DOHH2 (cell line): ENCODE measurements at regions not wholly inside any gene's neighbourhood (a gene's known extent, or its start where the extent isn't known, plus 50 kb on each side); places are given as distances from the start of the nearest gene placed in this dataset.
"Not testable (repeated sequence)": the region's sequence is repeated elsewhere in the genome, so short reads cannot be mapped to it uniquely, and the experiment has no call there.

Source experiments
- H3F3A ChIP-seq: fragments of 200-600 bp; sonication (generic), shearing (Covaris generic); 2 replicates; pipeline ENCODE4 v1.6.0; 2016; ENCODE audit warnings: antibody characterized with exemption, mild to moderate bottlenecking; ENCODE audit not compliant: control insufficient read depth, insufficient read depth
- H3K27ac ChIP-seq: fragments of 200-600 bp; sonication (generic); 2 replicates; pipeline ENCODE4 v1.5.1; 2014; ENCODE audit warnings: low read depth, mild to moderate bottlenecking, low read length, moderate library complexity
- H3K27me3 ChIP-seq: fragments of 200-600 bp; sonication (generic); 2 replicates; pipeline ENCODE4 v1.6.1; 2014; ENCODE audit warnings: mild to moderate bottlenecking, low read length, mixed read lengths; ENCODE audit not compliant: control insufficient read depth
- H3K36me3 ChIP-seq: fragments of 200-600 bp; sonication (generic); 2 replicates; pipeline ENCODE4 v1.6.1; 2014; ENCODE audit warnings: mild to moderate bottlenecking, low read length, moderate library complexity, mixed read lengths; ENCODE audit not compliant: control insufficient read depth
- H3K4me1 ChIP-seq: fragments of 200-600 bp; sonication (generic); 2 replicates; pipeline ENCODE4 v1.6.1; 2014; ENCODE audit warnings: mild to moderate bottlenecking, low read length, mixed read lengths; ENCODE audit not compliant: control insufficient read depth
- H3K4me2 ChIP-seq: fragments of 200-600 bp; sonication (generic); 2 replicates; pipeline ENCODE4 v1.6.0; 2014; ENCODE audit warnings: mild to moderate bottlenecking, low read length, moderate library complexity
- H3K4me3 ChIP-seq: fragments of 200-600 bp; sonication (generic); 2 replicates; pipeline ENCODE4 v1.5.1; 2014; ENCODE audit warnings: mild to moderate bottlenecking, low read length, mixed read lengths
- H3K79me2 ChIP-seq: fragments of 200-600 bp; sonication (generic); 2 replicates; pipeline ENCODE4 v1.6.1; 2014; ENCODE audit warnings: mild to moderate bottlenecking, low read length, mixed read lengths; ENCODE audit not compliant: control insufficient read depth
- H3K9me2 ChIP-seq: fragments of 200-600 bp; sonication (generic); replicated peaks from 2 replicates; pipeline ENCODE4 v1.6.1; 2014; ENCODE audit warnings: mild to moderate bottlenecking, low read length, mixed read lengths; ENCODE audit not compliant: control insufficient read depth
- H3K9me3 ChIP-seq: fragments of 200-600 bp; sonication (generic); 2 replicates; pipeline ENCODE4 v1.6.1; 2014; ENCODE audit warnings: antibody characterized with exemption, low read length, mixed read lengths; ENCODE audit not compliant: control insufficient read depth, insufficient read depth
- H4K20me1 ChIP-seq: fragments of 200-600 bp; sonication (generic); 2 replicates; pipeline ENCODE4 v1.6.0; 2014; ENCODE audit warnings: low read depth, mild to moderate bottlenecking, antibody characterized with exemption, low read length, moderate library complexity; ENCODE audit not compliant: control insufficient read depth, insufficient read depth
- EZH2phosphoT487 ChIP-seq: fragments of 200-600 bp; sonication (generic); IDR thresholded peaks from 2 replicates; pipeline ENCODE4 v1.6.1; 2017; ENCODE audit warnings: borderline replicate concordance, mild to moderate bottlenecking, antibody characterized with exemption, low read length, moderate library complexity, mixed read lengths
- TF ChIP-seq, protein P1 (sequence below): fragments of 200-600 bp; sonication (generic); IDR thresholded peaks from one replicate; pipeline ENCODE4 v1.5.1; 2014; ENCODE audit warnings: antibody characterized with exemption, mild to moderate bottlenecking, low read depth, low read length; ENCODE audit not compliant: poor library complexity, severe bottlenecking

DNA sequence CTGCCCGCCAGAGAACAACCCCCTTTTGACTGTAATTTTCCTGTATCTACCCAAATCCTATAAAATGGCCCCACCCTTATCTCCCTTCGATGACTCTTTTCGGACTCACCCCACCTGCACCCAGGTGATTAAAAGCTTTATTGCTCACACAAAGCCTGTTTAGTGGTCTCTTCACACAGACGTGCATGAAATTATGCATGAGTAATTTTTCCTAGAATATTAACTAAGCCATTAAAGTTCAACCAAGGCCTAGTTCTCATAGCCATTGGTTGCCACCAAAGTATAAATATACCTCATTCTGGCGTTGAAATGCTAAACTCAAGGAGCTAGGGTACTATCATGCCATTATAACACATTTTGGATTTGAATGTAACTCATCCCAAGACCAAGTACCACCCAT lies 243.9 kb downstream of the ZNF608 start:
- no peaks in the 10 kb centered on the region for H3K9me3 ChIP-seq
- TF ChIP-seq EZH2phosphoT487 = no peak
- TF ChIP-seq, protein P1, sequence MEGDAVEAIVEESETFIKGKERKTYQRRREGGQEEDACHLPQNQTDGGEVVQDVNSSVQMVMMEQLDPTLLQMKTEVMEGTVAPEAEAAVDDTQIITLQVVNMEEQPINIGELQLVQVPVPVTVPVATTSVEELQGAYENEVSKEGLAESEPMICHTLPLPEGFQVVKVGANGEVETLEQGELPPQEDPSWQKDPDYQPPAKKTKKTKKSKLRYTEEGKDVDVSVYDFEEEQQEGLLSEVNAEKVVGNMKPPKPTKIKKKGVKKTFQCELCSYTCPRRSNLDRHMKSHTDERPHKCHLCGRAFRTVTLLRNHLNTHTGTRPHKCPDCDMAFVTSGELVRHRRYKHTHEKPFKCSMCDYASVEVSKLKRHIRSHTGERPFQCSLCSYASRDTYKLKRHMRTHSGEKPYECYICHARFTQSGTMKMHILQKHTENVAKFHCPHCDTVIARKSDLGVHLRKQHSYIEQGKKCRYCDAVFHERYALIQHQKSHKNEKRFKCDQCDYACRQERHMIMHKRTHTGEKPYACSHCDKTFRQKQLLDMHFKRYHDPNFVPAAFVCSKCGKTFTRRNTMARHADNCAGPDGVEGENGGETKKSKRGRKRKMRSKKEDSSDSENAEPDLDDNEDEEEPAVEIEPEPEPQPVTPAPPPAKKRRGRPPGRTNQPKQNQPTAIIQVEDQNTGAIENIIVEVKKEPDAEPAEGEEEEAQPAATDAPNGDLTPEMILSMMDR = no peak
- H3K27me3 ChIP-seq = no peaks in the 10 kb centered on the region

DNA sequence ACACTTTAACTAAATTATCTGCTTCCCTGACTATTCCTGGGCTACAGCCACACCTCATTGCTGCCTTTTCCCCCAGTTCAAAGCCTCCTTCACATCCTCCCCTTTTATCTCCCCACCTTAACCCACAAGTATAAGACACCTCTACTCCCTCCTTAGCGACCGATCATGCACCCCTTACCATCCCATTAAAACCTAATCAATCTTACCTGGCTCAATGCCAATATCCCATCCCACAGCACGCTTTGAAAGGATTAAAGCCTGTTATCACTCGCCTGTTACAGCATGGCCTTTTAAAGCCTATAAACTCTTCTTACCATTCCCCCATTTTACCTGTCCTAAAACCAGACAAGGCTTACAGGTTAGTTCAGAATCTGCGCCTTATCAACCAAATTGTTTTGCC lies 246.6 kb downstream of the ZNF608 start:
- H4K20me1 ChIP-seq, H3K9me2 ChIP-seq, H3F3A ChIP-seq, H3K9me3 ChIP-seq, H3K4me2 ChIP-seq, H3K27me3 ChIP-seq, H3K79me2 ChIP-seq, H3K27ac ChIP-seq, H3K36me3 ChIP-seq, H3K4me3 ChIP-seq: not testable (repeated sequence)
- H3K4me1 ChIP-seq = peaks cover 12% of the 10 kb centered on the region

More for the DNA sequence above, 243.9 kb downstream of the ZNF608 start:
- Histone ChIP-seq H3K4me2 (no peak overlapping the region), H3F3A (no peaks in the 10 kb centered on the region), H3K4me3 (no peak overlapping the region), H3K27ac (no peak overlapping the region), H3K79me2 (no peaks in the 10 kb centered on the region), H4K20me1 (no peaks in the 10 kb centered on the region), H3K36me3 (no peaks in the 10 kb centered on the region), H3K9me2 (no peaks in the 10 kb centered on the region), H3K4me1 (peaks cover 12% of the 10 kb centered on the region)

DNA sequence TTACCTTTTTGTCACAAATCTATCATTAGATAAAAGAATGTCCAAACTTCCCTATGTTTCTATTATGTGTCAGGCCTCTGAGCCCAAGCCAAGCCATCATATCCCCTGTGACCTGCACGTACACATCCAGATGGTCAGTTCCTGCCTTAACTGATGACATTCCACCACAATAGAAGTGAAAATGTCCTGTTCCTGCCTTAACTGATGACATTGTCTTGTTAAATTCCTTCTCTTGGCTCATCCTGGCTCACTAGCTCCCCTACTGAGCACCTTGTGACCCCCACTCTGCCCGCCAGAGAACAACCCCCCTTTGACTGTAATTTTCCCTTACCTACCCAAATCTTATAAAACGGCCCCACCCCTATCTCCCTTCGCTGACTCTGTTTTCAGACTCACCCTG lies 249.5 kb downstream of the ZNF608 start:
- not testable (repeated sequence) for H3K9me2 ChIP-seq, H3K79me2 ChIP-seq, H3F3A ChIP-seq, H3K4me2 ChIP-seq, H3K4me3 ChIP-seq, H3K4me1 ChIP-seq, H3K27ac ChIP-seq, H3K9me3 ChIP-seq, H3K27me3 ChIP-seq, H3K36me3 ChIP-seq, H4K20me1 ChIP-seq

DNA sequence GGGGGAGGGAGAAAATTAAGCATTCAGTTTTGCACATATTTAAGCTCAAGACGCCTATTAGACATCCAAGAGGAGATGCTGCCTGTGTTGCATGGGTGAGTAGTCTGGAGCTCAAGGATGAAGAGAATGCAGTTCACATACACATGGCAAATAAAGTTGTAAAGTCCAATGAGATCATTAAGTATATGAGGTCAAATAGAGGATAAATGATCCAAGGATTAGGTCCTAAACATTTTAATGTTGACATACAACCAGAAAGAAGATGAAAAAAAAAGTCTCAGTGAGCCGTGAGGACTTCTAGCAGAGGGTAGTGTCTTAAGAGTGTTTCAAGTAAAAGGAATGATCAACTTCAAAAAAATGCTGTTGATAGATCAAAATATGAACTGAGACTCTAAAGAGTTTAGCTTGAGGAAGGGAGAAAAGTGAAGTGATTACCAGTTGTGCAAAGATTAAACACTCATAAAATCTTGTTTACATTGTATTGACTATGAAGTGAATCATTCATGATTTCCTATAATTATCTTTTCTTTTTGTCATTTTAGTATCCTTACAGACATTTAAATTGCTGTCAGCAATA lies 251.8 kb downstream of the ZNF608 start:
- Histone ChIP-seq H3K79me2 (no peaks in the 10 kb centered on the region), H3K4me2 (no peak overlapping the region), H3F3A (no peaks in the 10 kb centered on the region), H3K4me3 (no peak overlapping the region), H3K27me3 (no peaks in the 10 kb centered on the region), H3K27ac (no peak overlapping the region), H3K4me1 (no peaks in the 10 kb centered on the region), H3K36me3 (no peaks in the 10 kb centered on the region), H3K9me3 (no peaks in the 10 kb centered on the region), H4K20me1 (no peaks in the 10 kb centered on the region), H3K9me2 (no peaks in the 10 kb centered on the region)
- TF ChIP-seq, protein P1 = no peak
- TF ChIP-seq EZH2phosphoT487 = no peak
